G401 (cell line): ENCODE measurements at regions not wholly inside any gene's neighbourhood (a gene's known extent, or its start where the extent isn't known, plus 50 kb on each side); places are given as distances from the start of the nearest gene placed in this dataset.
A peak's percentile ranks its signal among the peaks of the same experiment; 100 is the strongest.

Experiments used
- DNase-seq: peaks from one replicate; pipeline ENCODE4 v3.0.0-alpha.2; 2015; ENCODE audit warnings: low spot score
- in situ Hi-C: cut with HindIII; loops from 2 replicates; pipeline ENCODE4 v1.10.0; 2016; ENCODE audit warnings: low sequenced_read_pairs, mixed read lengths

GRCh38 chr3:177299250-177299649 lies 102.0 kb upstream of the TBL1XR1 start:
- in situ Hi-C loops: no loop called here
- no peak for DNase-seq

- in situ Hi-C loops: no loop called here
- DNase-seq: no peak
Measured at GRCh38 chr3:177300039-177300833, 103.0 kb upstream of the TBL1XR1 start.

- no peak for DNase-seq
- in situ Hi-C loops: no loop called here
Measured at GRCh38 chr3:177300842-177301241, 103.6 kb upstream of the TBL1XR1 start.

GRCh38 chr3:177306252-177306651 lies 109.0 kb upstream of the TBL1XR1 start:
- DNase-seq: no peak
- in situ Hi-C loops: no loop called here

- DNase-seq: no peak
- in situ Hi-C loops: no loop called here
Measured at GRCh38 chr3:177307391-177307790, 110.1 kb upstream of the TBL1XR1 start.

DNA sequence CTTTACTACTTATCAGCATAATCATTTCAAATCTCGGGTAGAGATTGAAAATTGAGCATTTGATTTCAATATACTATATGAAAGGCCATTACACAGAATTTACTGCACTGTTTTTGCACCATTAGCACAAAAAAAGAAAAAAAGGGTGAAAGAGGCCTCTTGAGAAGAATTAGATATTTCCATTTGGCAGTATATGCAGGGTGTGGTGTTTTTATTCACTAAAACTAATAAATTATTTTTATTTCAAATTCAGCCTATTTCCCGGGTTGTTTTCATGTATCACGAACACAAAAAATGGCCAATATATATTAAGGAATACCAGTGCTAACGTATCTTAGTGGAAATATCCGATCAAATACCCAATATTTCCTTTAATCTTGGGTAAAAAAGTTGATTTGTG lies 110.5 kb upstream of the TBL1XR1 start:
- no peak for DNase-seq
- in situ Hi-C loops: no loop called here

GRCh38 chr3:177308286-177308685 lies 111.0 kb upstream of the TBL1XR1 start:
- in situ Hi-C loops: no loop called here
- no peak for DNase-seq

GRCh38 chr3:177308911-177309310 lies 111.6 kb upstream of the TBL1XR1 start:
- no peak for DNase-seq
- in situ Hi-C loops: no loop called here

- in situ Hi-C loops: no loop called here
- DNase-seq: no peak
Measured at GRCh38 chr3:177312491-177312890, 115.2 kb upstream of the TBL1XR1 start.

GRCh38 chr3:177314897-177315296 lies 117.6 kb upstream of the TBL1XR1 start:
- in situ Hi-C loops: no loop called here

GRCh38 chr3:177317247-177317646 lies 120.0 kb upstream of the TBL1XR1 start:
- DNase-seq: no peak
- in situ Hi-C loops: no loop called here

More at GRCh38 chr3:177314897-177315296, 117.6 kb upstream of the TBL1XR1 start:
- no peak for DNase-seq

GRCh38 chr3:177318559-177318958 lies 121.3 kb upstream of the TBL1XR1 start:
- DNase-seq: no peak
- in situ Hi-C loops: no loop called here

GRCh38 chr3:177320765-177321247 lies 123.5 kb upstream of the TBL1XR1 start:
- DNase-seq: no peak
- in situ Hi-C loops: no loop called here

GRCh38 chr3:177321819-177322218 lies 124.5 kb upstream of the TBL1XR1 start:
- DNase-seq: no peak
- in situ Hi-C loops: no loop called here

GRCh38 chr3:177322881-177323280 lies 125.6 kb upstream of the TBL1XR1 start:
- in situ Hi-C loops: no loop called here
- DNase-seq: no peak

- DNase-seq: peak; percentile 17
- in situ Hi-C loops: no loop called here
Measured at GRCh38 chr3:177329854-177330253, 132.6 kb upstream of the TBL1XR1 start.

- no peak for DNase-seq
- in situ Hi-C loops: no loop called here
Measured at GRCh38 chr3:177330779-177331178, 133.5 kb upstream of the TBL1XR1 start.

DNA sequence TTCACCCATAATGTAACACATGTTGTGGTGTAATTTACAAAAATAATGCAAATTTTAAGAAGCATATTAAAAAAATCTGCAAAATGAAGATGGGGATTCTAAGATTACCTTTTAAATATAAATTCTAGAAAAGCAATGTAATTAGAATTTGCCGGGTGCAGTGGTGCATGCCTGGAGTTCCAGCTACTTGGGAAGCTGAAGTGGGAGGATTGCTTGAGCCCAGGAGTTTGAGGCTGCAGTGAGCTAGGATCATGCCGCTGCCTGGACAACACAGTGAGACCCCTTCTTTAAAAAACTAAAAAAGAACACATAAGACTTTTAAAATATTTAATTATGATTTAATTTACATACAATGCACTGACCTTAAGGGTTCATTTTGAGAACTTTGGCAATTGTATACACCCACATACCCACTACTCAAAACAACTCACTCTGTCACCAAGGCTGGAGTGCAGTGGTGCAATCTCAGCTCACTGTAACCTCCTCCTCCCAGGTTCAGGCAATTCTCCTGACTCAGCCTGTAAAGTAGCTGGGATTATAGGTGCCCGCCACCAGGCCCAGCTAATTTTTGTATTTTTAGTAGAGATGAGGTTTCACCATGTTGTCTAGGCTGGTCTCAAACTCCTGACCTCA lies 134.0 kb upstream of the TBL1XR1 start:
- in situ Hi-C loops: no loop called here
- DNase-seq: no peak

- DNase-seq: no peak
- in situ Hi-C loops: no loop called here
Measured at GRCh38 chr3:177332955-177333354, 135.7 kb upstream of the TBL1XR1 start.
